Caco-2 (cell line): ENCODE measurements at regions not wholly inside any gene's neighbourhood (a gene's known extent, or its start where the extent isn't known, plus 50 kb on each side); places are given as distances from the start of the nearest gene placed in this dataset.
A peak's percentile ranks its signal among the peaks of the same experiment; 100 is the strongest.

Source experiments
- BruUV-seq: library from RNA; stranded (reverse); fragments of 400-500 nt; replicated peaks from 2 replicates; lab custom pipeline; 2021; lab: Mats Ljungman, UMichigan
- CTCF ChIA-PET: fragments of 300-600 bp; sonication (Branson Sonifier 250); formaldehyde crosslinking; loops from one replicate; lab custom pipeline; 2022; ENCODE audit warnings: antibody characterized with exemption; lab: Charles Lee
- POLR2A ChIA-PET: fragments of 300-600 bp; sonication (Branson Sonifier 250); formaldehyde crosslinking; loops from one replicate; lab custom pipeline; 2022; ENCODE audit warnings: antibody characterized with exemption; lab: Charles Lee
- DNase-seq, 2 experiments: peaks; one replicate each; pipeline versions ENCODE4 v3.0.0 to v3.0.0-alpha.2; 2020 to 2022
- H3K27me3 ChIP-seq: replicated peaks from 2 replicates; pipeline ENCODE4 v1.6.0; 2011; ENCODE audit warnings: low read length; ENCODE audit not compliant: control insufficient read depth, insufficient read depth
- H3K36me3 ChIP-seq: 2 replicates; pipeline ENCODE4 v1.5.1; 2011; ENCODE audit warnings: low read length; ENCODE audit not compliant: control insufficient read depth, insufficient read depth
- H3K4me1 ChIP-seq: fragments of 250-450 bp; sonication (Bioruptor Pico); 2 replicates; pipeline ENCODE4 v1.5.1; 2020; ENCODE audit warnings: mild to moderate bottlenecking
- H3K4me3 ChIP-seq: 2 replicates; pipeline ENCODE4 v1.5.1; 2011; ENCODE audit warnings: low read depth, mild to moderate bottlenecking, control low read depth, low read length
- H3K9me3 ChIP-seq: fragments of 250-450 bp; sonication (Bioruptor Pico); 2 replicates; pipeline ENCODE4 v1.5.1; 2020; ENCODE audit warnings: mild to moderate bottlenecking, moderate library complexity
- H3K27ac Mint-ChIP-seq: one replicate; pipeline ENCODE4 v1.8.0; 2022; ENCODE audit warnings: mixed read lengths; ENCODE audit not compliant: unreplicated experiment
- H3K27me3 Mint-ChIP-seq: one replicate; pipeline ENCODE4 v1.8.0; 2022; ENCODE audit warnings: mixed read lengths; ENCODE audit not compliant: insufficient read depth, unreplicated experiment
- H3K36me3 Mint-ChIP-seq: one replicate; pipeline ENCODE4 v1.8.0; 2022; ENCODE audit warnings: mild to moderate bottlenecking, mixed read lengths; ENCODE audit not compliant: insufficient read depth, unreplicated experiment
- H3K4me1 Mint-ChIP-seq: one replicate; pipeline ENCODE4 v1.8.0; 2022; ENCODE audit warnings: low read depth, mixed read lengths; ENCODE audit not compliant: unreplicated experiment
- H3K4me3 Mint-ChIP-seq: one replicate; pipeline ENCODE4 v1.8.0; 2022; ENCODE audit warnings: mild to moderate bottlenecking, moderate library complexity, mixed read lengths; ENCODE audit not compliant: unreplicated experiment
- H3K9me3 Mint-ChIP-seq: one replicate; pipeline ENCODE4 v1.8.0; 2022; ENCODE audit warnings: mixed read lengths; ENCODE audit not compliant: unreplicated experiment
- intact Hi-C: fragments of 100-400 bp; cut with micrococcal nuclease; formaldehyde crosslinking; loops from one replicate; pipeline ENCODE4 v1.10.0; 2022; ENCODE audit not compliant: unreplicated experiment
- TF ChIP-seq, protein P1 (sequence below), 2 experiments: fragments of 200-600 bp in 1 of 2; IDR thresholded peaks; 1 replicate in 1 of 2; 2 replicates in 1 of 2; pipeline versions ENCODE4 v1.5.1 to v1.8.0; 2011 to 2022; ENCODE audit warnings: antibody characterized with exemption in 1 of 2, control low read depth in 1 of 2, inconsistent platforms in 1 of 2, low read depth in 1 of 2, low read length in 1 of 2, mild to moderate bottlenecking in 1 of 2, moderate library complexity in 1 of 2; ENCODE audit not compliant: insufficient read depth in 1 of 2, severe bottlenecking in 1 of 2, unreplicated experiment in 1 of 2

DNA sequence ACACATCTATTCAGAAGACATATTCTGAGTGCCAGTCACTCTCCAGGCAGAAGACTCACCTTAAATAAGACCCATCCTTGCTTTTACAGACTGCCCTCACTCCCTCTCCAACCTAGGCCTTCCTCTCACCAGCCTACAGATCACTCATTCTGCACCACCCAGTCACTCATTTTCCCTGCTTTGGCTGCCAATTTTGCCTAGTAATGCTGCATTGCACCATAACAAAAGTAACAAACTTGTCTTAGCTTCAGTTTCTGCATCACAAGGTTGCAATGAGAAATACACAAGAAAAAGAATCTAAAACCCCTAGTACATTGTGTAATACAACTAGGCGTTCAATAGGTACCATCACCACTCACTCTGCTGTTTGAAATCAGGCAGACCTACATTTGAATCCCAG lies 292.4 kb downstream of the PLPP3 start:
- TF ChIP-seq, protein P1, sequence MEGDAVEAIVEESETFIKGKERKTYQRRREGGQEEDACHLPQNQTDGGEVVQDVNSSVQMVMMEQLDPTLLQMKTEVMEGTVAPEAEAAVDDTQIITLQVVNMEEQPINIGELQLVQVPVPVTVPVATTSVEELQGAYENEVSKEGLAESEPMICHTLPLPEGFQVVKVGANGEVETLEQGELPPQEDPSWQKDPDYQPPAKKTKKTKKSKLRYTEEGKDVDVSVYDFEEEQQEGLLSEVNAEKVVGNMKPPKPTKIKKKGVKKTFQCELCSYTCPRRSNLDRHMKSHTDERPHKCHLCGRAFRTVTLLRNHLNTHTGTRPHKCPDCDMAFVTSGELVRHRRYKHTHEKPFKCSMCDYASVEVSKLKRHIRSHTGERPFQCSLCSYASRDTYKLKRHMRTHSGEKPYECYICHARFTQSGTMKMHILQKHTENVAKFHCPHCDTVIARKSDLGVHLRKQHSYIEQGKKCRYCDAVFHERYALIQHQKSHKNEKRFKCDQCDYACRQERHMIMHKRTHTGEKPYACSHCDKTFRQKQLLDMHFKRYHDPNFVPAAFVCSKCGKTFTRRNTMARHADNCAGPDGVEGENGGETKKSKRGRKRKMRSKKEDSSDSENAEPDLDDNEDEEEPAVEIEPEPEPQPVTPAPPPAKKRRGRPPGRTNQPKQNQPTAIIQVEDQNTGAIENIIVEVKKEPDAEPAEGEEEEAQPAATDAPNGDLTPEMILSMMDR (IDR thresholded peaks at IDR 0.05; ENCODE audit: insufficient read depth in 1 of 2, low read depth in 1 of 2, low read length in 1 of 2, severe bottlenecking in 1 of 2, unreplicated experiment in 1 of 2): no peak
- ChIA-PET POLR2A (no interaction called here), CTCF (no interaction called here)
- Mint-ChIP-seq H3K4me1 (no peaks in the 10 kb centered on the region), H3K9me3 (peaks cover 8% of the 10 kb centered on the region), H3K27ac (no peak overlapping the region), H3K36me3 (peaks cover 5% of the 10 kb centered on the region), H3K4me3 (no peak overlapping the region), H3K27me3 (no peaks in the 10 kb centered on the region)
- H3K4me3 ChIP-seq: no peak overlapping the region
- no peaks in the 10 kb centered on the region for H3K36me3 ChIP-seq
- no peak for DNase-seq
- intact Hi-C loops: no loop called here
- H3K4me1 ChIP-seq: peaks cover 27% of the 10 kb centered on the region
- H3K9me3 ChIP-seq: no peaks in the 10 kb centered on the region; the same call in 1 of the 2 replicates
- no TSS peak for BruUV-seq
- no peaks in the 10 kb centered on the region for H3K27me3 ChIP-seq

DNA sequence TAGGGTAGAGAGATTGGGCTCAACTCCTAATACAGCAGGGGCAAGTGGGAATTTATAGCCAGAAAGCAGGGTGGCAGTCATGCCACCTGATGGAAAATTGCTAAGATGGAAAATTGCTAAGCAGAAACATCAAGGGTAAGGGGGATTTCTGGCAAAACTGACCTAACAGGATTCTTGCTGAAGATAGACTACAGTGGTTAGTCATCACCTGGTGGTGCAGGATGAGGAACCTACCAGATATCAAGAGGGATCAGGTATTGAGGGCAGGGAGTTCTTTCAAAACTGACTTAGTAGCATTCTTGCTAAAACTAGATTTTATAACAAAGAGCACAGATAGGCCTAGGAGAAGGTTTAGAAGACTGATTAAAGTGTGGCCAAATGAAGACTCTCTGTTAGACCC lies 292.9 kb downstream of the PLPP3 start:
- BruUV-seq: no TSS peak
- DNase-seq: no peak
- H3K27me3 Mint-ChIP-seq: no peaks in the 10 kb centered on the region
- H3K9me3 Mint-ChIP-seq: peaks cover 8% of the 10 kb centered on the region
- Histone ChIP-seq H3K27me3 (no peaks in the 10 kb centered on the region), H3K4me3 (no peak overlapping the region), H3K9me3 (no peaks in the 10 kb centered on the region; the same call in 1 of the 2 replicates), H3K36me3 (no peaks in the 10 kb centered on the region), H3K4me1 (peaks cover 25% of the 10 kb centered on the region)
- H3K36me3 Mint-ChIP-seq: peaks cover 5% of the 10 kb centered on the region
- no peak overlapping the region for H3K27ac Mint-ChIP-seq
- CTCF ChIA-PET: no interaction called here
- POLR2A ChIA-PET: no interaction called here
- intact Hi-C loops: no loop called here
- TF ChIP-seq, protein P1 (IDR thresholded peaks at IDR 0.05; ENCODE audit: insufficient read depth in 1 of 2, low read depth in 1 of 2, low read length in 1 of 2, severe bottlenecking in 1 of 2, unreplicated experiment in 1 of 2): no peak
- no peaks in the 10 kb centered on the region for H3K4me1 Mint-ChIP-seq
- no peak overlapping the region for H3K4me3 Mint-ChIP-seq

DNA sequence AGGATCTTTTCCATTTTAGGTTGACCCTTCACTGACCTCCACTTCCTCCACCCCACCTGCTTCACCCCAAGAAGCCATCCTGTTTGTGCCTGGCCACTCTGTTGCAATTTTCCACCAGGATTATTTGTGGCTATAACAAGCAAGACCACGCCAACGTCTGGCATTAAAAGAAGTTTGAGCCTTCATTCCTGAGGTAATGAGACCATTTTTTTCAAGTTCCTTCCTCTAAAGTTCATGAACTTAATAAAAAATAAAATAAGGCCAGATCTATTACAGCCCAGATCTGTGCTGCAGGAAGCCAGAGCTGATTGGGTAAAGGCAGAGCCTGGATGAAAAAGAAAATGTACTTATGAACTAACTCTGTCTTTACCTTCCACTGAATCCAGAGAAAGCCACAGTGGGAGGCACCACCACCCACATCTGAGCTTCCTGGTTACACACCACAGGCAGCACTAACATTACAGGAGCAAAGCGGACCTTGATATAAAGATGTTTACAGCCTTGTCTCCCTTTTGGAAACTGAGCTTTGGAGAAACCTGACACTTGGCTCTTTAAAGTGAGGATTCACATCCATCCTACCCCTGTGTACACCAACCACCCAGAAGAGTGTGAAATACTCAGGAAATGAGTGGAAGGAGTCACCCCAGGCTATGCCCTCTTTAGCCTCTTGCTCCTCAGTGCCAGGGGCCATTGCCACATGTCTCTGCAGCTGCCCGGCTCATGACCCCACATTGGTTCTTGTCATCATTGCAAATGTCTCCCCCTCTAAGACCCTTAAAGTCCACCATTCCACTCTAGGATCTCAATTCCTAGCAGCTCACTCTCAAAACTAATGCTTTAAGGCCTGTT lies 293.6 kb downstream of the PLPP3 start:
- H3K36me3 ChIP-seq: no peaks in the 10 kb centered on the region
- DNase-seq: no peak
- Mint-ChIP-seq H3K4me3 (no peak overlapping the region), H3K9me3 (peaks cover 8% of the 10 kb centered on the region), H3K27ac (peak overlapping the region; percentile 20), H3K27me3 (no peaks in the 10 kb centered on the region), H3K4me1 (no peaks in the 10 kb centered on the region), H3K36me3 (peaks cover 5% of the 10 kb centered on the region)
- TF ChIP-seq, protein P1 (IDR thresholded peaks at IDR 0.05; ENCODE audit: insufficient read depth in 1 of 2, low read depth in 1 of 2, low read length in 1 of 2, severe bottlenecking in 1 of 2, unreplicated experiment in 1 of 2): no peak
- no peaks in the 10 kb centered on the region; the same call in 1 of the 2 replicates for H3K9me3 ChIP-seq
- H3K4me3 ChIP-seq: no peak overlapping the region
- H3K27me3 ChIP-seq: no peaks in the 10 kb centered on the region
- CTCF ChIA-PET: no interaction called here
- intact Hi-C loops: no loop called here
- BruUV-seq: no TSS peak
- POLR2A ChIA-PET: no interaction called here
- peaks cover 21% of the 10 kb centered on the region for H3K4me1 ChIP-seq
